Neural progenitor cell (in vitro differentiated cells): ENCODE measurements at regions not wholly inside any gene's neighbourhood (a gene's known extent, or its start where the extent isn't known, plus 50 kb on each side); places are given as distances from the start of the nearest gene placed in this dataset.
A peak's percentile ranks its signal among the peaks of the same experiment; 100 is the strongest.

Experiments
- DNase-seq: peaks from one replicate; pipeline ENCODE4 v3.0.0-alpha.2; 2016; ENCODE audit warnings: low spot score
- H2AFZ ChIP-seq: fragments of 200-600 bp; sonication (generic); replicated peaks from 2 replicates; pipeline ENCODE4 v1.6.1; 2016; ENCODE audit warnings: antibody characterized with exemption
- H3F3A ChIP-seq: fragments of 200-600 bp; sonication (generic); 2 replicates; pipeline ENCODE4 v1.6.1; 2016; ENCODE audit warnings: antibody characterized with exemption, low read depth
- H3K27ac ChIP-seq: fragments of 200-600 bp; sonication (generic); 2 replicates; pipeline ENCODE4 v1.5.1; 2016; ENCODE audit warnings: mild to moderate bottlenecking
- H3K27me3 ChIP-seq: fragments of 200-600 bp; sonication (generic); 2 replicates; pipeline ENCODE4 v1.6.1; 2016; ENCODE audit warnings: mild to moderate bottlenecking, moderate library complexity
- H3K36me3 ChIP-seq: fragments of 200-600 bp; sonication (generic); 2 replicates; pipeline ENCODE4 v1.5.1; 2016
- H3K4me1 ChIP-seq: fragments of 200-600 bp; sonication (generic); 2 replicates; pipeline ENCODE4 v1.6.1; 2016; ENCODE audit warnings: mixed run types
- H3K4me2 ChIP-seq: fragments of 200-600 bp; sonication (generic); 2 replicates; pipeline ENCODE4 v1.6.1; 2016
- H3K4me3 ChIP-seq: fragments of 200-600 bp; sonication (generic); 2 replicates; pipeline ENCODE4 v1.5.1; 2016
- H3K79me2 ChIP-seq: fragments of 200-600 bp; sonication (generic); 2 replicates; pipeline ENCODE4 v1.6.1; 2016; ENCODE audit warnings: low read depth
- H3K9ac ChIP-seq: fragments of 200-600 bp; sonication (generic); 2 replicates; pipeline ENCODE4 v1.6.1; 2016
- H3K9me3 ChIP-seq: fragments of 200-600 bp; sonication (generic); 2 replicates; pipeline ENCODE4 v1.5.1; 2016; ENCODE audit warnings: low read depth
- H4K20me1 ChIP-seq: fragments of 200-600 bp; sonication (generic); 2 replicates; pipeline ENCODE4 v1.6.1; 2016; ENCODE audit warnings: low read depth
- H3K27ac Mint-ChIP-seq: 3 replicates; pipeline ENCODE4 v1.8.0; 2021; ENCODE audit warnings: mixed read lengths
- H3K27me3 Mint-ChIP-seq: 2 replicates; pipeline ENCODE4 v1.8.0; 2022; ENCODE audit warnings: low read depth, mild to moderate bottlenecking, inconsistent platforms, moderate library complexity, mixed read lengths; ENCODE audit not compliant: insufficient read depth
- H3K36me3 Mint-ChIP-seq: 3 replicates; pipeline ENCODE4 v1.8.0; 2021; ENCODE audit warnings: mixed read lengths
- H3K4me1 Mint-ChIP-seq: 3 replicates; pipeline ENCODE4 v1.8.0; 2021; ENCODE audit warnings: mixed read lengths
- H3K4me3 Mint-ChIP-seq: 3 replicates; pipeline ENCODE4 v1.8.0; 2021; ENCODE audit warnings: mild to moderate bottlenecking, moderate library complexity, mixed read lengths
- H3K9me3 Mint-ChIP-seq: 3 replicates; pipeline ENCODE4 v1.8.0; 2020; ENCODE audit warnings: mixed read lengths
- CTCF ChIP-seq: fragments of 200-600 bp; sonication (generic); IDR thresholded peaks from 2 replicates; pipeline ENCODE4 v1.5.1; 2017; ENCODE audit warnings: antibody characterized with exemption, mild to moderate bottlenecking
- EZH2 ChIP-seq: fragments of 200-600 bp; sonication (generic); IDR thresholded peaks from 2 replicates; pipeline ENCODE4 v1.6.1; 2017; ENCODE audit warnings: antibody characterized with exemption, mild to moderate bottlenecking, moderate library complexity
- EZH2phosphoT487 ChIP-seq: fragments of 200-600 bp; sonication (generic); IDR thresholded peaks from 2 replicates; pipeline ENCODE4 v1.6.1; 2017; ENCODE audit warnings: antibody characterized with exemption

- Mint-ChIP-seq H3K36me3 (no peaks in the 10 kb centered on the region), H3K9me3 (no peaks in the 10 kb centered on the region), H3K4me3 (no peak overlapping the region), H3K4me1 (peaks cover 39% of the 10 kb centered on the region), H3K27me3 (peaks cover 2% of the 10 kb centered on the region), H3K27ac (no peak overlapping the region)
- H3K9me3 ChIP-seq: no peaks in the 10 kb centered on the region
- H3K27ac ChIP-seq: no peak overlapping the region
- no peak overlapping the region for H3K4me2 ChIP-seq
- H3F3A ChIP-seq: no peaks in the 10 kb centered on the region
- peak overlapping the region; percentile 9 for H2AFZ ChIP-seq
- H3K4me3 ChIP-seq: no peak overlapping the region
- TF ChIP-seq EZH2 (no peak), EZH2phosphoT487 (no peak), CTCF (no peak)
- no peak overlapping the region for H3K9ac ChIP-seq
- H3K79me2 ChIP-seq: no peaks in the 10 kb centered on the region
- no peak for DNase-seq
- no peaks in the 10 kb centered on the region for H3K36me3 ChIP-seq
- H3K4me1 ChIP-seq: peaks cover 23% of the 10 kb centered on the region
- H4K20me1 ChIP-seq: no peaks in the 10 kb centered on the region
- no peaks in the 10 kb centered on the region for H3K27me3 ChIP-seq
Measured at GRCh38 chr12:59079002-59079401, 158.7 kb upstream of the LRIG3 start.

- peaks cover 2% of the 10 kb centered on the region for H3K27me3 Mint-ChIP-seq
- H3F3A ChIP-seq: no peaks in the 10 kb centered on the region
- TF ChIP-seq EZH2phosphoT487 (no peak), CTCF (no peak), EZH2 (no peak)
- no peaks in the 10 kb centered on the region for H3K27me3 ChIP-seq
- peak overlapping the region; percentile 14 for H2AFZ ChIP-seq
- no peaks in the 10 kb centered on the region for H4K20me1 ChIP-seq
- H3K4me2 ChIP-seq: no peak overlapping the region
- no peaks in the 10 kb centered on the region for H3K79me2 ChIP-seq
- H3K9ac ChIP-seq: no peak overlapping the region
- H3K36me3 ChIP-seq: no peaks in the 10 kb centered on the region
- H3K9me3 ChIP-seq: no peaks in the 10 kb centered on the region
- peak overlapping the region; percentile 39 for H3K27ac Mint-ChIP-seq
- DNase-seq: peak; percentile 30
- H3K4me3 ChIP-seq: no peak overlapping the region
- H3K4me1 ChIP-seq: peaks cover 16% of the 10 kb centered on the region
- H3K9me3 Mint-ChIP-seq: no peaks in the 10 kb centered on the region
- no peaks in the 10 kb centered on the region for H3K36me3 Mint-ChIP-seq
- no peak overlapping the region for H3K27ac ChIP-seq
- H3K4me3 Mint-ChIP-seq: no peak overlapping the region
- H3K4me1 Mint-ChIP-seq: peaks cover 34% of the 10 kb centered on the region
Measured at GRCh38 chr12:59077575-59078426, 157.5 kb upstream of the LRIG3 start.

- no peaks in the 10 kb centered on the region for H3K9me3 Mint-ChIP-seq
- no peak overlapping the region for H3K4me2 ChIP-seq
Measured at GRCh38 chr12:59077153-59077552, 156.8 kb upstream of the LRIG3 start.

More at GRCh38 chr12:59077153-59077552, 156.8 kb upstream of the LRIG3 start:
- peaks cover 16% of the 10 kb centered on the region for H3K4me1 ChIP-seq
- H3K36me3 ChIP-seq: no peaks in the 10 kb centered on the region
- no peaks in the 10 kb centered on the region for H3K79me2 ChIP-seq
- Mint-ChIP-seq H3K4me3 (no peak overlapping the region), H3K27me3 (peaks cover 2% of the 10 kb centered on the region), H3K4me1 (peaks cover 34% of the 10 kb centered on the region), H3K27ac (no peak overlapping the region), H3K36me3 (no peaks in the 10 kb centered on the region)
- H4K20me1 ChIP-seq: no peaks in the 10 kb centered on the region
- H3K9ac ChIP-seq: no peak overlapping the region
- no peaks in the 10 kb centered on the region for H3K27me3 ChIP-seq
- H2AFZ ChIP-seq: peak overlapping the region; percentile 14
- no peaks in the 10 kb centered on the region for H3F3A ChIP-seq
- TF ChIP-seq CTCF (no peak), EZH2phosphoT487 (no peak), EZH2 (no peak)
- no peak overlapping the region for H3K27ac ChIP-seq
- no peak for DNase-seq
- H3K9me3 ChIP-seq: no peaks in the 10 kb centered on the region
- no peak overlapping the region for H3K4me3 ChIP-seq
